Skin of body (tissue), 1 donor: ENCODE measurements at regions not wholly inside any gene's neighbourhood (a gene's known extent, or its start where the extent isn't known, plus 50 kb on each side); places are given as distances from the start of the nearest gene placed in this dataset.

Experiments
- DNase-seq: peaks from one replicate; lab custom pipeline; 2025; lab: John Stamatoyannopoulos, UW

- DNase-seq, result no peak
These were observed 128.6 kb downstream of the TEX29 start for GRCh38 chr13:111449041-111449440.

GRCh38 chr13:111451402-111451801 is 131.0 kb downstream of the TEX29 start:
- no peak for DNase-seq

- no peak for DNase-seq
These were observed 136.2 kb downstream of the TEX29 start for GRCh38 chr13:111456452-111457230.

- DNase-seq, result no peak
These were observed 137.6 kb downstream of the TEX29 start for GRCh38 chr13:111458001-111458531.

- DNase-seq, result no peak
These were observed 138.3 kb downstream of the TEX29 start for GRCh38 chr13:111458739-111459138.

GRCh38 chr13:111459803-111460547 is 139.5 kb downstream of the TEX29 start:
- DNase-seq, result no peak

GRCh38 chr13:111460548-111461444 is 140.4 kb downstream of the TEX29 start:
- no peak for DNase-seq

- DNase-seq, result no peak
These were observed 141.2 kb downstream of the TEX29 start for GRCh38 chr13:111461445-111462149.

GRCh38 chr13:111462221-111462764 is 141.9 kb downstream of the TEX29 start:
- DNase-seq, result no peak

- no peak for DNase-seq
These were observed 142.5 kb downstream of the TEX29 start for GRCh38 chr13:111462944-111463343.

GRCh38 chr13:111467111-111467890 is 146.9 kb downstream of the TEX29 start:
- no peak for DNase-seq

GRCh38 chr13:111468037-111468959 is 147.9 kb downstream of the TEX29 start:
- DNase-seq, result no peak

- DNase-seq, result no peak
These were observed 149.0 kb downstream of the TEX29 start for GRCh38 chr13:111469450-111469849.

- no peak for DNase-seq
These were observed 149.6 kb downstream of the TEX29 start for GRCh38 chr13:111469916-111470506.

- DNase-seq, result no peak
These were observed 150.5 kb downstream of the TEX29 start for GRCh38 chr13:111470933-111471332.

- DNase-seq, result no peak
These were observed 151.6 kb downstream of the TEX29 start for GRCh38 chr13:111472083-111472482.

- DNase-seq, result no peak
These were observed 152.4 kb downstream of the TEX29 start for GRCh38 chr13:111472559-111473460.
